B cell (primary cell): ENCODE measurements at regions not wholly inside any gene's neighbourhood (a gene's known extent, or its start where the extent isn't known, plus 50 kb on each side); places are given as distances from the start of the nearest gene placed in this dataset.

Experiments
- CTCF ChIP-seq: fragments of 200-600 bp; IDR thresholded peaks from one replicate; pipeline ENCODE4 v1.8.0; 2022; ENCODE audit warnings: antibody characterized with exemption, mild to moderate bottlenecking
- EZH2 ChIP-seq: IDR thresholded peaks from 2 replicates; pipeline ENCODE4 v1.6.1; 2012; ENCODE audit warnings: borderline replicate concordance, low read depth, mild to moderate bottlenecking, moderate library complexity, low read length; ENCODE audit not compliant: insufficient read depth, poor library complexity, severe bottlenecking

GRCh38 chr7:70919481-70920073 is 212.4 kb upstream of the GALNT17 start:
- TF ChIP-seq EZH2 = no peak
- TF ChIP-seq CTCF = no peak
